Stimulated activated CD4-positive, alpha-beta T cell treated with anti-CD3 and anti-CD28 coated beads, Interleukin-12 subunit alpha, Interleukin-12 subunit beta, amount 100 ng/mL, for 24 hours (primary cell): ENCODE measurements at regions not wholly inside any gene's neighbourhood (a gene's known extent, or its start where the extent isn't known, plus 50 kb on each side); places are given as distances from the start of the nearest gene placed in this dataset.
"Not testable (repeated sequence)": the region's sequence is repeated elsewhere in the genome, so short reads cannot be mapped to it uniquely, and the experiment has no call there.

ENCODE experiments used
- DNase-seq, 2 experiments: peaks; one replicate each; pipeline ENCODE4 v3.0.0-alpha.2; 2020; ENCODE audit warnings: low read depth in 2 of 2

DNA sequence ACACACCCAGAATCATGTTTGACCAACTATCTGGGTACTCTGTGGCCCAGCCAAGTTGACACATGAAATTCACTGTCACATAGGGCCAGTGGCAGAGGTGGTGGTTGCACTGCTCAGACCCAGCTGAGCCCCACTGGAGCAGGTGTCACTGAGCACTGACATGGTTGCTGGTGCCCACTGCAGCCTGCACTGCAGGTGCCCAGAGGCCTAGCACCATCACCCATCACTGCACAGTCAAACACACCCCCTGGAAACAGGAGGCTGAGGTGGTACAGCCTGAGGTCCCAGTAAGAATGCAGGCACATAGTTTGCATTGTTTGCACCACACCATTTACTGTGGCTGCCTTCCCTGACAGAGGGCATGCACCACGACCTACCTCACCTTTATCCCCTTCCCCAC, 278.7 kb upstream of the MGAT5 start:
- no peak for DNase-seq

DNA sequence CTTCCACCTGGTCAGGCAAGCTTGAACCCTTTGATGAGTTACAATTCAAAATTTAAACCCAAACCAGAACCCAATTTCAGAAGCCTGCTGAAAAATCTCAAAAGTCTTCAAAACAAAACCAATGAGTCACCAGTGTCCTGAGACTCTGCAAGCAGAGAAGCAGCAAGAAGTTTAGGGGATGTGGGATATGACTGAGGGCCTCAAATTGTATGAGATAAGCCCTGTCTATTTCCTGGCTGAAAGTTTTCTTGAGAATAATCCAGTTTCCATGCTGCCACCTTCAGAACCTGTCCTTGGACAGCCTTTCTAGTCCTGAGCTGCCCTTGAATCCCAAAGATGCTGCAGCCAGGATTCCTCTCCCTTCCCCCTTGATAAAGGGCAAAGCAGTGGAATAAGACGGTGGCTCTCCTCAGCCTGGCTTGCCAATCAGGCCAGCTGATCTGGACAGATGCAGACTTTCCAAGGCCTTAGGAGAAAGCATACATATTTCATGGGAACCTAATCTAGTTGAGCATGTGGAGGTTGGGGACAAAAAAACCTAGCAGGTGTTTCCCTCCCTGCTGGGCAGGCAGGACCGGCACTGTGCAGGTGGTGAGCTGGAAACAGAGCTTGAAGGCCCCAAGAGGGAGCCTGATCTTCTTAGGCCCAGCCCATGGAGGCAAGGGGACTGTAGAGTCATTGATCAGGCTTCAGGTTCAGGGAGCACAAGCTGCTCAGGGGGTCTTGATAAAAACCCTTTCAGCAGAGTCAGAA, 278.0 kb upstream of the MGAT5 start:
- no peak for DNase-seq

DNA sequence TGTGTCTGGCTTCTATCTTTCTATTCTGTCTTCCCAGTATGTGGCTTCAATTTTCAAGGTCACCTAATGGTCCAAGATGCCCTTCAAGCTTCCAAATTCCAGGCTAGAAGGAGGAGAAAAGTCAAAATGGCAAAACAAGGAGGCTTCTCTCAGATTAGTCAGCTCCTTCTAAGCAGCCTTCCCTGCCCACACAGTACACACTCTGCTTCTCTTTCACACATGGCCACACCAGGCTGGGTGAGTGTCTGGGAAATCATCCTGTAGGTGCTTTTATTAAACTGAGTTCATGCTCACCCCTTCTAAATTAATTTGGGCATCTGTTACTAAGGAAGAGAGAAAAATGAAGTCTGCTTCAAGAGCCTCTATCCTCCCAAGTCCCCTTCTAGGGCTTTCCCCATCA, 277.2 kb upstream of the MGAT5 start:
- DNase-seq: no peak

DNA sequence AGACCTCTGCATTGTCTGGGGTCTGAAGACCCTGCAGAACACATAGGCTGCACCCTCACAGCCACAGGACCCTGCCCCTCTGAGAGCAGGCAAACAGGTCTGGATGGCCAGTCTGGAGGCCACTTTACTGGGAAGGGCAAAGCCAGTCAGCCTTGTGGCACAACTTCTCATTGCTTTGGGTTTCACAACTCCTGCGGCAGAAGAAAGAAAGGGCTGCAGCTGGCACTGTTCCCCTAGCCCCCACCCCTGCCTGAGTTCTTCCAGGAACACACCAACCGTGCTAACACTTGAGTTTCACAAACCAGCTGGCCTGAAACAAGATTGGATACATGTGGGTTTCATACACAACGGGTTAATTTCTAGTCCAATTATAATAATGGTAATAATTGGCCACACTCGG, 276.5 kb upstream of the MGAT5 start:
- no peak for DNase-seq

DNA sequence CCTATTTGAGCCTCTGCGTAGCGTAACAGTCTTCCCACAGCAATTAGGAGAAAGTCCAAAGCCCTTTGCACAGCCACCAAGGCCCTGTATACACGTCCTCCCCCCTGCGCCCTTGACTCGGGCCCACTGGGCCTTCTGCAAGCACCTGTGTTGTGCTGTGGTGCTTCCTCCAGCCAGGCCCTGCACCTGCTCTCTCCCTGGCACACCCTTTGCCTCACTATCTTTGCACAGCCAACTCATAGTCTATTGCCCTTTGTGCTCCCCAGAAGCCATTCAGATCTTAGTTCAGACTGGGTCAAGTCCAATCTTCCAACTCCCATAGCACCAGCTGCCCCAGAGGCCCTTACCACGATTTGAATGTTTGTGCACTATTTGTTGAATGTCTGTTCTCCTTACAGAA, 271.6 kb upstream of the MGAT5 start:
- DNase-seq: no peak

DNA sequence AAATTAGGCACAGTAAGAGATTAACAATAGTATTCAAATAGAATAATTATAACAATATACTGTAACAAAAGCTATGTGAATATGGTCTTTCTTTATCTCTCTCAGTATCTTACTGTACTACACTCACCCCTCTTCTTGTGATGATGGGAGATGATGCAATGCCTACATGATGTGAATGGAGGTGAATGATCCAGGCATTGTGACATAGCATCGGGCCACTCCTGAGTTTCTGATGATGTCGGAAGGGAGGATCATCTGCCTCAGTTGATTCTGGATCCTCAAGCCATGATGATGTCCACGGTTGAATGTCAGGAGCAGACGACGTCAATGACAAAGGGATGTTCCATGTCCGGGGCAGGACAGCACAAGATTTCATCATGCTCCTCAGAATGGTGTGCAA, 268.3 kb upstream of the MGAT5 start:
- DNase-seq: no peak

DNA sequence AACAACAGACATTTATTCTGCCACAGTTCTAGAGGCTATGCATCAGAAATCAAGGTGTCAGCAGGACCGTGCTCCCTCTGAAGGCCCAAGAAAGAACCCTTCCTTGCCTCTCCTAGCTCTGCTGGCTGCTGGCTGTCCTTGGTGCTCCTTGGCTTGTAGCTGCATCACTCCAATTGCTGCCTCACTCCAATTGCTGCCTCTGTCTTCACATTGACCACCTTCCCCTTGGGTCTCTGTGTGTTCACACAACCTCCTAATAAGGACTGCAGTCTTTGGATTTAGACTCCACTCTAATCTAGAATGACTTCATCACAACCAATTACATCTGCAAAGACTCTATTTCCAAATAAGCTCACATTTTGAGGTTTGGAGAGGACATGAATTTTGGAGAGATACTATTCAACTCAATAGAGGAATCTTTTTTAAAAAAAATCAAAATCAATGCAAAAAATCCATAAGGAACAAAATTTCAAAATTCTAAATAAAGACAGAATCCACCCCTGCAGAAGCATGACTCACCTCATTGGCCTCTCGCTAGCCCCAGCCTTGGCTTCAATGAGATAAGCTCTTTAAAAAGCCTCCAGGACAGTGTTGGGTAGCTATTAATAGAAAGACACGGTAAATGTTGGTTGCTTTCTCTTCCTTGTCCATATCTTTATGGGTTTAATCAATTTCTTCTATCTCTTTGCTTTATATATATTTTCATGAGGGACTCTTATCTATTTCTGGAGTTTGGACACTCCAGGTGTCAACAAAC, 267.6 kb upstream of the MGAT5 start:
- DNase-seq: no peak

DNA sequence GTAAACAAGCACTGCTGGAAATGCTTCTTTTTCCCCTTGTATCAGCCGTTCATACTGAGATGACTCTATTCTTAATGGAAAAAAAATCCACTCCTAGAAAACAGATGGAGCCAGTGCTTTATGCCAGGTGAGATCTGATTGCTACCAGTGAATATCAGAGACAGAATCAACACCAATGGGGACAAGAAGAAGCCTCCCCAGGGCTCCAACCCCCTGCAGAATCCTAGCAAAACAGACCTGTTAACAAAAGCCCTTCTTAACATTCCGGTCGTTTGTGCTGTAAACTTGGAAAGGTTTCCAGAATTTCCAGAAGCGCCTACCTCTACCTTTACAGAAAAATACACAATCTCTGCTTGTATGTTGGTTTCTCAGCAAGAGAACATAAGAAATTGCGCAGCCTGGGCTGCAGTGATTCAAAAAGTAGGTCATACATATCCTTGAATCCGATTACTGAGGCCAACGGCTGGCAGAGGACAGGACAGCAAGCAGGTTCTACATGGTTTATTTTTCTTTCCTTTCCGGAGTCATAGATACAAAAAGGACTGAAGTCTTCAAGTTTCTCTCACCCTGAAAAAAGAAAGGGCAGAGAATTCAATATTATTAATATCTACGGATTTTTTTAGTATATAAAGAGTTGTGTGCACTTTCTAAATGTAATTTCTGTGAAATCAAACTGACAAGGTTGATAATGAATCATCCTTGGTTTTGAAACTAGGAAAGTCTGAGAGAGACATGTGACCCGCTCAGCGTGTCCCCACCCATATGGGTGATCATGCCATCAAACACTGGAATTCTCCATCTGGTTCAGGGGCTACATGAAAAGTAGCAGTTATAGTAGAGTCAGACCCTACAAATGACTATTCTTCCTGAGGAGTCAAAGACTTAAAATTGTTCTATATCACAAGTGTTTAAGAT, 266.7 kb upstream of the MGAT5 start:
- DNase-seq: no peak

DNA sequence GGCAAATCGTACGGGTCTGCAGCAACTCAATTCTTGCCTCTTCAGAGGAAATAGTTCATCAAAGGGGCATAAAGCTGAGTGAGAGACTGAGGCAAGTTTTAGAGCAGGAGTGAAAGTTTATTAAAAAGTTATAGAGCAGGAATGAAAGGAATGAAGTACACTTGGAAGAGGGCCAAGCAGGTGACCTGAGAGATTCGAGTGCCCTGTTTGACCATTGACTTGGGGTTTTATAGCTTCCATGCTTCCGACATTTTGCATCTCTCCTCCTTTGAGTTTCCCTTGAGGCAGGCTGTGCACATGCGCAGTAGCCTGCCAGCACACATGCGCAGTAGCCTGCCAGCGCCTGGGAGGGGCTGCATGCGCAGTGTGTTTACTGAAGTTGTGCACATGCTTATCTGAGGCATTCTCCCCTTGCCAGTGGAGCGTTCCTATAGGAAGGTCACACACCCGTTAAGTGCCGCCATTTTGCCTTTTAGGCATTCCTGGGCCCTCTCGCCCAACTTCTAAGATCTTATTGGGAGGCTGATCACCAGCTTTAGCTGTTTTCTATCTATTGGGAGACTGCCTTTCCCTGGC, 265.5 kb upstream of the MGAT5 start:
- no peak for DNase-seq

DNA sequence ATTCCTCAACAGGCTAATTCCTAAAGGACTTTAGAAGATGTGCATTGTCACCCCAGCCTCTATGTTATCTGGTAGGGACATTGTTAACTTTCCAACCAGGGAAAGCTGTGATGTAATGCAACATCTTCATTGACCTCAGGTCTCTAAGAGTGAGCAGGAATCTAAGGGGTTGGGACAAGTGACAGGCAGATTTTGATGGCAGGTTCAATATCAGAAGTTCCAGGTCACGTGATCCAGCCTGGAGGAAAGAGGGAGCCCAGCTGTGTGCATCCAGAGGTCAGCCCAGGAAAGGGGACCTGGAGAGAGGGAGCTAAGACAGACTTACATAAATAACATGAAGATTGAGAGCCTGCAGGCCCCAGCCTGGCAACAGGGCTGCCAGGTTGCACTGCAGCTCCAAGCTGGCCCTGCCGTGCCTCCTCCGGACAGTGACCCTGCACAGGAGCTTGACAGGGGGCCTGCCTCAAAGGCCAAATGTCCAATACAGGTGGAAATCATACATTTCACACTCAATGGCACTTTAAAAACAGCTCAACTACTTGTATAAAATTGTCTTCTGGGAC, 262.2 kb upstream of the MGAT5 start:
- DNase-seq: no peak

DNA sequence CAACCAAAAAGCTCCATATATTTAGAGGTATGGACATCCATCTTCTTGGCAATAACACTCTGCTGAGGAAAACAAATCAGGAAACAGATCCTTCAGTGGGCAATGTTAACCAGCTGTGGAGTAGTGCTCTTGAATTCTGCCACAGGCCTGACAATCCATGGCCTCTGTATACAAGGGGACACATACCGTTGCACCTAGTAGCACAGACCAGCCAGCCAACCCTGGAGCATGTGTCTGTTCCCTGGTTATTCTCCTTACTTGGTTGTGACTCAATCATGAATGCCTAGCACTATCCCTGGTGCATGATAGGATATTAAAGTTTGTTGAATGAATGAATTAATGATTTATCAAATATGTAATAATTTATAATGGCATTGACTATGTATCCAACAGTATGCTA, 261.4 kb upstream of the MGAT5 start:
- no peak for DNase-seq

DNA sequence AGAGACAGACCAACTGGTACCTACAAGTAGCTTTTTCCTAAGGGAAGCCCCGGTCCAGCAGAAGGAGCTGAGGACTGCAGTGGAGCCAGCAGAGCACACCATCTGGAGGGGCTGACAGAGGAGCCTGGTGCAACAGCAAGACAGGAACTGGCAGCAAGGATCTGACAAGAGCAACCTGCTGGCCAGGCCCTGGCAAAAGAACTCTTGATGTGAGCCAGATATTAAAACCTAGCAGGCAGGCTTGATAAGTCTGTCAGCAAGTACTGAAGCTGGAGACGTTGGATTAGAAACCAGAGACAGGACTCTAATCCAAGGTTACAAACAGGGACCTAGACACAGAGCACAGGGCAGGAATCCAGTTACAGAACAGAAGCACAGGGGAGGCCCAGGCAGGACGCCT, 260.7 kb upstream of the MGAT5 start:
- no peak for DNase-seq

DNA sequence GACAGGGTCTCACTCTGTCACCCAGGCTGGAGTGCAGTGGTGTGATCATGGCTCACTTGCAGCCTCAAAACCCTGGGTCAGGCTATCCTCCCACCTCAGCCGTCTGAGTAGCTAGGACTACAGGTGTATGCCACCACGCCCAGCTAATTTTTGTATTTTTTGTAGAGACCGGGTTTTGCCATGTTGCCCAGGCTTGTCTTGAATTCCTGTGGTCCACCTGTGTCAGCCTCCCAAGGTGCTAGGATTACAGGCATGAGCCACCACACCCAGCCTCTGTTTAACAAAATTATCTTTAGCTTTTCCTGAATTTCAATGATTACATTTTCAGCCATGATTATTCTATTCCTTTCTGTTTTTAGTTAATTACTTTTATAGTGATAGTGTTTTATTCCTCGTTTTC, 255.1 kb upstream of the MGAT5 start:
- DNase-seq: not testable (repeated sequence)

DNA sequence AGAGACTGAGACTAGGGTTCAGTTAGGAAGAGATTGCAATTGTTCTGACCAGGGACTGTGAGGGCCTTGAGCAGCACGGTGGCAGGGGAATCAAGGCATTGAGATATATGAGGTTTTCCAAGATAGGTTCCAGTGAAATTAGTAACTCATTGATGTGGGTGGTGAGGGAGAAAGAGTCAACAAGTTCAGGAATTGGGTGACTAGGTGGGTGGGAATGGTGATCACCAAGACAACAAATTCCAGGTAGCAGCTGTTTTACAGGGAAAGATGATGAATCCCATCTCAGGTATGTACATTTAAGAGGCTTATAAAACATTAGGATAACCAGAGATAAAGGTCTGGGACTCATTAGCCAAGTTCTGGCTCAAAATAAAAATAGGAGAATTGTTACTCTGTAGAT, 251.5 kb upstream of the MGAT5 start:
- DNase-seq: no peak

DNA sequence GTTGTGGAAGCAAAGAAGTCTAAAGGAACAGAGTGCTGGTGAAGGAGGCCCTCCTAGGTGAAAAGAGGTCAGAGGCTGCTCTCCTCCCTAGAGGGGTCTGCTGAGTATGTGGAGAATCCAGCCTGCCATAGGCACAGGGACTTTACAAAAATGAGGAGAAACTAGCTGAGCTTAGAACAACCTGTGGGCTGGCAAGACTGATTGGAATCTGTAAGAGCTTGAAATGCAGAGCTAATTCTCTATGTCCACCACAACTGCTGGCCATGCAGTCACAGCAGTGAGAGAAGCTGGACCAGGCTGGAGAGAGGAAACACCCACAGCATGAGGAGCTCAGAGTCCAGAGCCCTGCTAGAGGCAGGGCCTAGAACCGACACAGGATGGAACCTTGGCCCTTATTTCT, 251.0 kb upstream of the MGAT5 start:
- no peak for DNase-seq

DNA sequence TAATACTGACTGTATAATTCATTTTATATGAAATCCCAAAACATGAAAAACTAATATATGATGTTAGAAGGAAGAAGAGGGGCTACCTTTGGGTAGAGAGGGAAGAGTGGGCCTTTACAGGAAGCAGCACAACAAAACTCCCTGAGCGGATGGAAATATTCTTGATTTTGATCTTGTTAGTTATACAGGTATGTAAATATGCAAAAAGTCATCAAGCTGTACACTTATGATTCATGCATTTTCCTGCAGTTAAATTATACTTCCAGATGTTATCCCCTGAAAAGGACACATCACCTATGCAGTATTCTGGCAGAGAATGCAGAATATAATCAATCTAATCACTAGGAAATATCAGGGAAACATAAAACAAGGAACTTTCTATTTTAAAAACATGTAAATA, 249.4 kb upstream of the MGAT5 start:
- DNase-seq: no peak

DNA sequence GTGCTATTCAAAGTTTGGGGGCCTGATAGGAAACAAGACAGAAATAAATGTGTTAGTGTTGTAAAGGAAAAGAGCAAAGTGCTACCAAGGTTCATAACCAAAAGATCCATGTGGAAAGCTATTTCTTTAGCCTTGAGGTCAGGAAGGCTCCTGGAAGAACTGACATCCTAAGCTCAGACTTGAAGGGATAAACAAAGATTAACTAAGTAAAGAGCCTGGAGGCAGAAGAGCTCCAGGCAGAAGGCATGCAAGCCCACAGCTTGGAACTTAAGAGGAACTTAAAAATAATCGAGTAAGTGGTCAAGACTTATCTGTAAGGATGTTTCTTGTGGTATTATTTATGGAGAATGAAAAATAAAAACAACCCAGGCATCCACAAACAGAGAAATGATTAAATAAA, 245.0 kb upstream of the MGAT5 start:
- no peak for DNase-seq

DNA sequence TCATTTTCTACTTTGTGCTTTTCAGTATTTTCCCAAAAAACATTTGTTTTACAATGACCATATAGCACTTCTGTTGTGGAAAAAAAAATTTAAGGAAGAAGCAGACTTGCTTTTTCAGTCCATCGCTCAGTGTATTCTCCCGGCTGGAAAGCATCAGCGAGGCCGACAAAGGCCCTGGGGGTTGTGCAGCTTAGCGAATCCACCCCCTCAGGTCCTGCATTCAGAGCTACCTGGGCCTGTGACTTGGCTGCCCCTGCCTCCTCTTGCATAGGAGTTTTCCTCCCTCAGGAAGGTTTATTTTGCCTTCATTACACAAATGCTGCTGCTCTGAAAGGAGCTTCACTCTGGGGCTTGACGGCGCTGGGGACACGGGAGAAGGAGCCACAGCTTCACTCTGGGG, 244.4 kb upstream of the MGAT5 start:
- DNase-seq: no peak

DNA sequence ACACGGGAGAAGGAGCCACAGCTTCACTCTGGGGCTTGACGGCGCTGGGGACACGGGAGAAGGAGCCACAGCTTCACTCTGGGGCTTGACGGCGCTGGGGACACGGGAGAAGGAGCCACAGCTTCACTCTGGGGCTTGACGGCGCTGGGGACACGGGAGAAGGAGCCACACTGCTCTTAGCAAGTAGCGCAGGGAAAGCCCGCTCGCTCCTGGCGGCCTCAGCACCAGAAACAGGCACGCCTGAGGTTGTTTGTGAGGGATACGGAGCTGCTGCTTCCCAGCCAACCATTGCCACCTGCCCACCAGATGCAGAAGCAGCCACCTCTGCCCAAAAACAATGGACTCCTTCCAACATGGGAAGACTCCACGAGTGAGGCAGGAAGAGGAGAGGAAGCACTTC, 244.0 kb upstream of the MGAT5 start:
- DNase-seq: not testable (repeated sequence)

DNA sequence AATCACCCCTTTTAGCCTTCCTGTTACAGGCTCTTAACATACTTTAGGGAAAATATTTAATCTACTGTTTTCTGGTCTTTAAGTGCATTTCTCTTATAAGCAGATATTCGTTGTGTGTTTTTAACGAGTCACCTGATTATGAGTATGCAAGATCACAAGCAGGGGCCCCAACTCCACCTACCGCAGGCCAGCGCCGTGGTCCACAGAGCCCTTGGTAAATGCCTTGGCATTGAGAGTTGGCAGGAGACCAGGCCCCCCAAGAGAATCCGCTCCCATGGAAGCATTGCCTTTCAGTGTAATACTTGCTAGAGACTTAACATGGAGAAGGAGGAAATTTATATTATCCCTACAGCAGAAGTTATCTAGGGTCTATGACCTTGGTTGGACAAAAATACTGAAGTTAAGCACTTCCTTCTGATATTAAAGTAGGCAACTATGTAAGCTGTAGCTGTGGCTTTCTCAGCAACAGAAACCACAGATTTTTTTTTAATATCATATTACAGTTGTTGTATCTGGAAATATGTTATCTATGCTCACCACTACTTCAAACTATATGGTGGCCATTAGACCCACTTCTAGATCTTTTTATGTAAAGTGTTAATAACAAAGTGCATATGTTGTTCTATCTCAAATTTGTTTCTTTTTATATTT, 241.8 kb upstream of the MGAT5 start:
- no peak for DNase-seq
